ENCODE measurements at regions not wholly inside any gene's neighbourhood (a gene's known extent, or its start where the extent isn't known, plus 50 kb on each side); places are given as distances from the start of the nearest gene placed in this dataset.

DNA sequence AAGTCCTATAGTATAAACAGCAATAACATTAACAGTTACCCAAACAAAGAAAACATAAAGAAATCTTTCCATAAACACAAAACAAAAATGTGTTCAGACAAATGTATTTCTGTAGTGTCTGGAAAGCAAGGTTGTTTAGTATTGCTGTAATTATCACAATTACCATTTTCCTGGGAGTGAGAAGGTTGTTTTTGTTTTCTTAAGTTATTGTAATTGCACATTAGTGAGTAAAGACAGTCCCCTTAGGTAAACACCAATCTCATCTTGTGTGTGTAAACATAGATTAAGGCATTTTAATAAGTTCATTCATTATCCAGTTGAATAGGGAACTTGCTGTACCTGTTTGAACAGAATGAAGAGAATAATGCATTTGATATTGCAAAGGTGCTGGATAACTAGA is 356.9 kb upstream of the ADGRL4 start:
- Histone ChIP-seq H3K27ac (replicated peaks) (no peak overlapping the region), H3K4me3 (replicated peaks; ENCODE audit: insufficient read depth, low read length) (no peak overlapping the region), H3K27me3 (ENCODE audit: insufficient read depth, poor library complexity, severe bottlenecking) (no peaks in the 10 kb centered on the region)
- no peak for DNase-seq (ENCODE audit: low read depth in 1 of 2, low spot score in 1 of 2)
- TF ChIP-seq GABPA (IDR thresholded peaks at IDR 0.05; ENCODE audit: low read depth): no peak
- TF ChIP-seq, protein P1, sequence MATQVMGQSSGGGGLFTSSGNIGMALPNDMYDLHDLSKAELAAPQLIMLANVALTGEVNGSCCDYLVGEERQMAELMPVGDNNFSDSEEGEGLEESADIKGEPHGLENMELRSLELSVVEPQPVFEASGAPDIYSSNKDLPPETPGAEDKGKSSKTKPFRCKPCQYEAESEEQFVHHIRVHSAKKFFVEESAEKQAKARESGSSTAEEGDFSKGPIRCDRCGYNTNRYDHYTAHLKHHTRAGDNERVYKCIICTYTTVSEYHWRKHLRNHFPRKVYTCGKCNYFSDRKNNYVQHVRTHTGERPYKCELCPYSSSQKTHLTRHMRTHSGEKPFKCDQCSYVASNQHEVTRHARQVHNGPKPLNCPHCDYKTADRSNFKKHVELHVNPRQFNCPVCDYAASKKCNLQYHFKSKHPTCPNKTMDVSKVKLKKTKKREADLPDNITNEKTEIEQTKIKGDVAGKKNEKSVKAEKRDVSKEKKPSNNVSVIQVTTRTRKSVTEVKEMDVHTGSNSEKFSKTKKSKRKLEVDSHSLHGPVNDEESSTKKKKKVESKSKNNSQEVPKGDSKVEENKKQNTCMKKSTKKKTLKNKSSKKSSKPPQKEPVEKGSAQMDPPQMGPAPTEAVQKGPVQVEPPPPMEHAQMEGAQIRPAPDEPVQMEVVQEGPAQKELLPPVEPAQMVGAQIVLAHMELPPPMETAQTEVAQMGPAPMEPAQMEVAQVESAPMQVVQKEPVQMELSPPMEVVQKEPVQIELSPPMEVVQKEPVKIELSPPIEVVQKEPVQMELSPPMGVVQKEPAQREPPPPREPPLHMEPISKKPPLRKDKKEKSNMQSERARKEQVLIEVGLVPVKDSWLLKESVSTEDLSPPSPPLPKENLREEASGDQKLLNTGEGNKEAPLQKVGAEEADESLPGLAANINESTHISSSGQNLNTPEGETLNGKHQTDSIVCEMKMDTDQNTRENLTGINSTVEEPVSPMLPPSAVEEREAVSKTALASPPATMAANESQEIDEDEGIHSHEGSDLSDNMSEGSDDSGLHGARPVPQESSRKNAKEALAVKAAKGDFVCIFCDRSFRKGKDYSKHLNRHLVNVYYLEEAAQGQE (IDR thresholded peaks at IDR 0.05; ENCODE audit: insufficient replicate concordance, low read depth): no peak
- no peak for TF ChIP-seq POLR2AphosphoS5 (IDR thresholded peaks at IDR 0.05; ENCODE audit: low read depth)
- TF ChIP-seq, protein P2, sequence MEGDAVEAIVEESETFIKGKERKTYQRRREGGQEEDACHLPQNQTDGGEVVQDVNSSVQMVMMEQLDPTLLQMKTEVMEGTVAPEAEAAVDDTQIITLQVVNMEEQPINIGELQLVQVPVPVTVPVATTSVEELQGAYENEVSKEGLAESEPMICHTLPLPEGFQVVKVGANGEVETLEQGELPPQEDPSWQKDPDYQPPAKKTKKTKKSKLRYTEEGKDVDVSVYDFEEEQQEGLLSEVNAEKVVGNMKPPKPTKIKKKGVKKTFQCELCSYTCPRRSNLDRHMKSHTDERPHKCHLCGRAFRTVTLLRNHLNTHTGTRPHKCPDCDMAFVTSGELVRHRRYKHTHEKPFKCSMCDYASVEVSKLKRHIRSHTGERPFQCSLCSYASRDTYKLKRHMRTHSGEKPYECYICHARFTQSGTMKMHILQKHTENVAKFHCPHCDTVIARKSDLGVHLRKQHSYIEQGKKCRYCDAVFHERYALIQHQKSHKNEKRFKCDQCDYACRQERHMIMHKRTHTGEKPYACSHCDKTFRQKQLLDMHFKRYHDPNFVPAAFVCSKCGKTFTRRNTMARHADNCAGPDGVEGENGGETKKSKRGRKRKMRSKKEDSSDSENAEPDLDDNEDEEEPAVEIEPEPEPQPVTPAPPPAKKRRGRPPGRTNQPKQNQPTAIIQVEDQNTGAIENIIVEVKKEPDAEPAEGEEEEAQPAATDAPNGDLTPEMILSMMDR (IDR thresholded peaks at IDR 0.05; ENCODE audit: insufficient read depth, low read length): no peak

DNA sequence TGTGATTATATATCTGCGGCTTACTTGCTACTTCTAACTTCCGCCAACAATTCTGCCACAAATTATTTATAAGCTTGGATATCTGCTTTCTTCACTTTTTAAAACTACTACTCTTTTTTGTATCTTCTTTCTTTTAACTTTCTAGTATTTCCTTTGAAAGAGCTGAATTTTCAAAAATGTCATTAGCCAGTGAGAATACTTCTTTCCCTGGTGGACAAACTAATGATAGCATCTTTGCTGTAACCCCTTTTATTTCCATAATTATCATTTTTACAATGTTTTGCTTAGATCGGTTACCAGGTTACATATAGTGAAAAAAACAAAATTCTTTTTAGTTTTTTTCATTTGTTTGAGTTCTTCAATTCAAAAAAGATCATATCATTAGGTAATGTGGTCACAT is 355.9 kb upstream of the ADGRL4 start:
- Histone ChIP-seq H3K27me3 (ENCODE audit: insufficient read depth, poor library complexity, severe bottlenecking) (no peaks in the 10 kb centered on the region), H3K4me3 (replicated peaks; ENCODE audit: insufficient read depth, low read length) (no peak overlapping the region), H3K27ac (replicated peaks) (no peak overlapping the region)
- DNase-seq (ENCODE audit: low read depth in 1 of 2, low spot score in 1 of 2): no peak
- TF ChIP-seq POLR2AphosphoS5 (IDR thresholded peaks at IDR 0.05; ENCODE audit: low read depth) (no peak), GABPA (IDR thresholded peaks at IDR 0.05; ENCODE audit: low read depth) (no peak), SPI1 (IDR thresholded peaks at IDR 0.05; ENCODE audit: borderline replicate concordance, low read depth) (no peak)
- TF ChIP-seq, protein P2 (IDR thresholded peaks at IDR 0.05; ENCODE audit: insufficient read depth, low read length): no peak
- TF ChIP-seq, protein P1 (IDR thresholded peaks at IDR 0.05; ENCODE audit: insufficient replicate concordance, low read depth): no peak

DNA sequence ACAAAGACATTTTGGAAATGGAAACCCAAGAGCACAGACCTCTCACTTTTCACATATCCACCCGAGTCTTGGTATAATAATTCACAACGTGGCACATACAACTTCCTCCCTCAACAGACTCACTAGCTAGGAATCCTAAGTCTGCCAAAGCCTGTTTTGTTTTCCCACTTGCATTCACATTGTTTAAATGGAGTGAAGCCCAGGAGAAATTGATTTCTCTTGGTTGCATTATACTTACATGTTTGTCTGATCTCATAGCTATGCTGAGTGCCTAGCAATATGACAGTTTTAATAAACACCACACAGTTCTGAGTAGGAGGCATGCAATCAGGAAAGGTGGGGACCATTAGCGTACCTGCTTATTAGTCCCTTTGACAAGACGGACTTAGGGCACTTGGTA is 348.6 kb upstream of the ADGRL4 start:
- Histone ChIP-seq H3K27ac (replicated peaks) (no peak overlapping the region), H3K4me3 (replicated peaks; ENCODE audit: insufficient read depth, low read length) (no peak overlapping the region), H3K27me3 (ENCODE audit: insufficient read depth, poor library complexity, severe bottlenecking) (no peaks in the 10 kb centered on the region)
- TF ChIP-seq POLR2AphosphoS5 (IDR thresholded peaks at IDR 0.05; ENCODE audit: low read depth) (no peak), GABPA (IDR thresholded peaks at IDR 0.05; ENCODE audit: low read depth) (no peak)
- TF ChIP-seq, protein P1 (IDR thresholded peaks at IDR 0.05; ENCODE audit: insufficient replicate concordance, low read depth): no peak
- DNase-seq (ENCODE audit: low read depth in 1 of 2, low spot score in 1 of 2): no peak

DNA sequence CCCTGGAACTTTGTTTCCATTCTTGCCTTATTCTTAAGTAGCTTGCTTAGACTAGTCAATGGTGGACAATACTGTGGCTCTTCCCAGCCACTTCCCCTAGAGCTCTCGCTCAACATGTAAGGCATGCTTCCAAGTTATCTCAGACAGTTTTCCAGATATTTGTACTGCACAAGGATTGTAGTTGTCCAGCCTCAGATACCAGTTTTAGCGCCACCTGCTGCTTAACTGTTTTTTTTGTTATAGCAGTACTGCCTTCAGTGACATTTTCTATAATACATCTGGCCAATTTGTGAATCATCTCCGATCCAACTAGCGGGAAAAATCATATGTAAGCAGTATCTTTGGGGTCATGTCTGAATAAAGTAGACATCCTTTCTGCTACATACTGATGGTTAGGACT is 346.7 kb upstream of the ADGRL4 start:
- no peak for TF ChIP-seq GABPA (IDR thresholded peaks at IDR 0.05; ENCODE audit: low read depth)
- TF ChIP-seq, protein P2 (IDR thresholded peaks at IDR 0.05; ENCODE audit: insufficient read depth, low read length): no peak
- no peak for TF ChIP-seq SPI1 (IDR thresholded peaks at IDR 0.05; ENCODE audit: borderline replicate concordance, low read depth)
- no peak for TF ChIP-seq POLR2AphosphoS5 (IDR thresholded peaks at IDR 0.05; ENCODE audit: low read depth)
- TF ChIP-seq, protein P1 (IDR thresholded peaks at IDR 0.05; ENCODE audit: insufficient replicate concordance, low read depth): no peak
- no peak overlapping the region for H3K27ac ChIP-seq (replicated peaks)
- no peak overlapping the region for H3K4me3 ChIP-seq (replicated peaks; ENCODE audit: insufficient read depth, low read length)
- DNase-seq (ENCODE audit: low read depth in 1 of 2, low spot score in 1 of 2): peak in 1 of 2 experiments; percentile 15
- H3K27me3 ChIP-seq (ENCODE audit: insufficient read depth, poor library complexity, severe bottlenecking): no peaks in the 10 kb centered on the region
